T-helper 2 cell (primary cell): ENCODE measurements at regions not wholly inside any gene's neighbourhood (a gene's known extent, or its start where the extent isn't known, plus 50 kb on each side); places are given as distances from the start of the nearest gene placed in this dataset.
"Not testable (repeated sequence)": the region's sequence is repeated elsewhere in the genome, so short reads cannot be mapped to it uniquely, and the experiment has no call there.

Experiments
- DNase-seq, 5 experiments: peaks; one replicate each; pipeline versions ENCODE4 v3.0.0 to v3.0.0-alpha.2; 2012 to 2022

DNA sequence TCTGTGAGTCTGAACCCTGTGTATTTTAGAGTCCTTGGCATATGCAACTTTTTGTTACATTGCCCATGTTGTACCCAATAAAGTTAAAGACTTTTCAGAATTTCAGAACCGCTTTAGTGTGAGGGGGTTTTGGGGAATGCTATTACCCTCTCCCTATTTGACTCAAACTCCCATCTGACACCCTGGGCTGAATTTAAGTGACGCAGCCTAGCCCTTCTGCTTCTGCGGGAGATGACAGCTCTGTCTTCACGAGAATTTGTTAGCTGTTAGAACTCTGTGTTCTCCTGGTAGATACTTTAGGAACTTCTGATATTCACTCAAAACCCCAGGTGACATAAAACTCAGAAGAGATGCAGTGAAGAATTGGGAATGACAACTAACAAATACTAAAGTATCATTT lies 500.6 kb upstream of the ID4 start:
- no peak for DNase-seq

DNA sequence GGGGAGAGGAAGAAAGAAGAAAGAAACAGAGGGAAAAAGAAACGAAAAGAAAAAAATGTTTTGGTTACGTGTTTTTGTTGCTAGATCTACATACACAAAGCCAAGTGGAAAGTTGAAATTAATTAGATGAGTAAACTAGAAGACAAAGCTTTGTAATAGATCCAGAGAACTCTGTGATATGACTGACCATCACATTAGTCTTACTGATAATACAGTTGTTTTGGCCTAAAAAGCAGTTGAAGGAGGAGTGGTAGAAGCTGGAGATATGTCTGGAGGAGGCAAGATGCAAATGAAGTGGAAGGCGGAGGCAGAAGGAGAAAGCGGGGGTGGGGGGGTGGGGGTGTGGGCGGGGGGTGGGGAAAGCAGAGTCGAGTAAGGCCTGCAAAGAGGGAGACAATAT lies 500.1 kb upstream of the ID4 start:
- no peak for DNase-seq

DNA sequence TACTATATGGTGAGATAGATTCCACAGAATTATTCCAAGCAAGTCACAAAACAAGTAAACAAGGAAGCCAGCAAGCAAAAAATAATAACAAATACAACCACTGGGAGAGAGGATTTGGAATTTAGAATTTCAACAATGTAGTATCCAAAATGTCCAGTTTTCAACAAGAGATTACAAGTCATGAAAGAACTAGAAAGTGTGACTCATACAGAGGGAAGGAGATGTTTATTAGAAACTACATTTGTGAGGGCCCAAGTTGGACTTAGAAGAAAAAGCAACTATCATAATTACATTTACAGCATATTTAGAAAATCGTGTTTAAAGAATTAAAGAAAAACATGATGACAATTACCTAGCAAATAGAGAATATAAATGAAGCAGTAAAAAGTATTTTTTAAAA lies 494.6 kb upstream of the ID4 start:
- DNase-seq: no peak

GRCh38 chr6:19349429-19349828 lies 487.7 kb upstream of the ID4 start:
- DNase-seq: no peak

GRCh38 chr6:19354181-19354580 lies 483.0 kb upstream of the ID4 start:
- no peak for DNase-seq

- no peak for DNase-seq
Measured at GRCh38 chr6:19356692-19357091, 480.5 kb upstream of the ID4 start.

DNA sequence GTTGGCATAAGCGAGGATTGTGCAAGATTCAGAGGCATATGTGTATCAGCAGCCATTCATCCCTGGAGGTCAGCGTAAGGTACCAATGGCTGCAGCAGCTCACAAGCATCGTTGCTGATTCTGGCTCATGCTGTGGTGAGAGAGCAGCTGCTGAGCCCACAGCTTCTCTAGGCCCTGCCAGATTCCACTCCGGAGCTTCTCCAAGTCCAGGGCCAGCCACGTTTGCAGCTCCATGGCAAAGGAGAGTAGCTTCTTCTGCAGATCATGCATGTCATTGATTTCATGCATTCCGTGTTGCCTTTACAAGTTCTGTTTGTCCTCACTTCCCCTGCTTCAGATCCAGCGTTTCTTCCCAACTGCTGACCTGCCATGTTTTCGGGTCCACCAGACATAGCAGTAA lies 474.8 kb upstream of the ID4 start:
- no peak for DNase-seq

DNA sequence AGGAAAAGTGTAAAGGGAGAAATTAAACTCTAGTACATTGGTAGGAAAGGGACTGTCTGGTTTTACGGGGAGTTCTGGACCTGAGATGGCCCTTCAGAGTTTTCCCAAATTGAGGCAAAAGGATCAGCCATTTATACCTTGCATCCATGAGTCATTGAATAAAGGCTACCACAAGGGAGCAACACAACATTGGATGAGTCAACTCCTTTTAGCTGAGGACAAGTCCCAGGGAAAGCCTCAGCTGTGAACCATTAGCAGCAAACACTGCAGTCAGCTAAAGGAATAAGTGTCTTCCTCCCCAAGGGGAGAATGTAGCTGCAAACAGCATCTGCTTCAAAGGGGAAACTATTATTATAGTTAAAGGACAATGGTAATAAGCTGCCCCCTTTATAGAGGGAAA lies 468.7 kb upstream of the ID4 start:
- no peak for DNase-seq

- no peak for DNase-seq
Measured at GRCh38 chr6:19369785-19370184, 467.4 kb upstream of the ID4 start.

DNA sequence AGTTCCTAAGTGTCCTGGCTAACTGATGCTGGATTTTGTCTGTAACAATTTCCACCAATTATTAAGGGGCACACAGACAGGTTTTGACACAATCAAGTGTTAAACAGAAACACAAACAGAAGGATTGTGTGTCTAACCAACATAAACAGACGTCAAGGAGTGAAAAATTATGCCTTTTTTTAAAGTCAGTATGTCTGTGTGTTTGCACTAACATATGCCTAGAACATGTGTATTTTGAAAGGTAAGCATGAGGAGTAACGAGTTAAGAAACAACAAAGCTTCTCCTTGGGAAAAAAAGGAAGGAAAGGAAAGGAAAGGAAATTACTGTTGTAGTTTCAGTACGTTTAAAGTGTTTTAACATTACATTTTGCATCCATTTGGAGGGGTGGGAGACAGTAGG lies 466.3 kb upstream of the ID4 start:
- no peak for DNase-seq

- DNase-seq: no peak
Measured at GRCh38 chr6:19375613-19376012, 461.6 kb upstream of the ID4 start.

DNA sequence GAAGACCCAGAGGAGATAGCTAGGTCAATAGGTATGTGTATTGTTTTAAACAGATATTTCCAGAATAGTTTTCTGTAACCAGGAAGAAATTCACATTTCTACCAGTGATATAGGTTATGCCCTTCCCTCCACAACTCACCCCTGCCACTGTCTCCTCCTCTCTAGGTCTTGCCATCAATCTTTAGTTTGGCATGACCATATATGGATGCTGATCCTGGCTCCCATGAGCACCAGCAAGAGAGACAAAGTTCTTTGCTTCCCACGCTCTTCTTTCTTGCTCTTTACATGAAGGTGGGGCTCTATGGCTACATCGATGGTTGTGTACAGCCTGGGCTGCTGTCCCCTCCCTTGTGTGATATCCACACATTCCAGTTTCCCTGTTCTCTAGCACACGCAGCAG lies 459.4 kb upstream of the ID4 start:
- DNase-seq: no peak

DNA sequence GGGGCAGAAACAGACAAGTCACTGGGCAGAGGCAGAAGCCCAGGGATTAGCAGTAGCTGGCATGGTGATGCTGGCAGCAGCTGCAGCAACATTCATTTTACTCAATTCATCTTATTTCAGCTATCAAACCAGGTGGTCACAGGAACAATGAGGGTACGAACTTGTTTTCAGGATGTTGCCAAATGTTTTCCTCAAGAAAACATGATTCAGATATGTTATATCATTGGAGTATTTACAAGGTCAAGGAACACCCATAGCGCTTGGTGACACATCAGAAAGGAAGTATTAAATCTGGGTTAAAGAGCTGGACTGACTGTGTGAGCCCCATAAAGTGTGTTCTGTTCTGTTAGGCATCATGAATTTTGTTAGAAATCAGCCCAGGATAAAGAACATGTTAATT lies 456.9 kb upstream of the ID4 start:
- no peak for DNase-seq

DNA sequence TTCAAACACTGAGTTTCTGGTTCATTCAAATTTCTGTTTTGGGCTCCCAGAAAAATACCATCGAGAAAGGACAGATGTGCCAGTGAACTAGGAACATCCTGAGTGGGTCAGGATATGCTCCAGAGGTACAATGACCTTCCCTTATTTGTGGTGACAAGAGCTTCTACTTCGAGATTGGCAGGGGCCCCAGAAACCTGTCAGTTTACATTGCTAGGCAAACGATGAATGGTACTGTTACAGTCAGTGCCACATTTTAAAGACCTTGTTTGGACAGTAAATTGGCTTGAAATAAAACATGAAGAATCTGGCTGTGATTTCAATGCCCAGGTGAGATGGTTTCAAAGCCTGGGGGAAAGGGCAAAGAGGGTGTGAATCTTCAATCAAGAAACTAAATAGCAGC lies 454.5 kb upstream of the ID4 start:
- DNase-seq: no peak

GRCh38 chr6:19391926-19392325 lies 445.2 kb upstream of the ID4 start:
- DNase-seq: no peak

GRCh38 chr6:19394051-19394450 lies 443.1 kb upstream of the ID4 start:
- no peak for DNase-seq

GRCh38 chr6:19394687-19395086 lies 442.5 kb upstream of the ID4 start:
- no peak for DNase-seq

- DNase-seq: no peak
Measured at GRCh38 chr6:19395316-19395715, 441.9 kb upstream of the ID4 start.

DNA sequence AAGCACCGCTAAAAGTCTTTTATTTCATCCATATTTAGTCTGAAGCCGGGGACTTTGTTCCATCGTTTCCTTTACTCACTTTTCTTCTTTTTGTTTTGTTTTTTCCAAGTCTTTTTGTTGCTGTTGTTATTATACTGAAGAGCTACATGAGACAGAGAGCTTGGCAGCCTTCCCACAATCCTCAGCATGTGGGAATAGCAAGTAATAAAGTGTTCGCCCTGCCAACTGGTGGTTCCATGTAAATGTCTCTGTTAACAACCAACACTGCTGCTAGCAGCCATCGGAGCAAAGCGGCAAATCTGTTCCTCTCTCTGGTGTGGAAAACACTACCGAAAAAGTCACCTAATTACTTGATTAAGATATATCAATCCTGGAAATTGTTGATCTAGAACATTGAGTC lies 437.8 kb upstream of the ID4 start:
- DNase-seq: no peak

DNA sequence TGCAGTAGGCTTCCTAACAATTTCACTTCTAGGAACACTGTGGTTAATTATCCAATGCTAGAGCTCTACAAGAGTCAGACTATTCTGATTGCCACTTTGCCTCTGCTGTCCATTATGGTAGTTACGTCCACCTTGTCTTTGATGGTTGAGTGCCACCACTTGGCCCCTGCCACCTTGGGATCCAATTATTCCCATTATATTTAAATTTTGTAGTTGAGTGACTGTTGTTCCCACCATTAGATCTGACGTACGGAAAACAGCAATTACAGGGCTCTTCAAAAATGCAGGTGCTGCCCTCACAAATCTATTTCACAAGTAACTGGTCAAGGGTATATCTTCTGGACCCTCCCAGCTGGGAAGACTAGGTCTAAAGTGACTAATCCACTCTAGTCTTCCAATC lies 432.3 kb upstream of the ID4 start:
- DNase-seq: not testable (repeated sequence)

GRCh38 chr6:19408331-19408730 lies 428.8 kb upstream of the ID4 start:
- no peak for DNase-seq

GRCh38 chr6:19410481-19410880 lies 426.7 kb upstream of the ID4 start:
- DNase-seq: no peak

DNA sequence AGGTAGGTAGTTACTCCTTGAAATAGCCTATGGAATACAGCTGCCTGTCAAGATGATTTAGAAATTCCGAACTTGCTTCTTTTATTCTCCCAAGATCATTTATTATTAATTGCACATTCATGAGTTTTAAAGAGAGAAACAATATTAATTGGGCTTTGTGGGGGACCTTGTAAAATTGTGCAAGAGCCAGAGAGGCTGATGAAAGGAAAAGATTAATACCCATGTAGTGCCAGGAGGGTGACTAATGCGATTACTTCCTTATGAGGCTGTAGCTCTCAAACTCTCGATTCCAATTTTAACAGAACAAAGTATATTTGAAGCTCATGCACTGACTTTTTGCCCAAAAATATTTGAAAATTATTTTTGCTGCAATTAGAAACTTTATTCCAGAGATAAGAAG lies 423.8 kb upstream of the ID4 start:
- DNase-seq: no peak

DNA sequence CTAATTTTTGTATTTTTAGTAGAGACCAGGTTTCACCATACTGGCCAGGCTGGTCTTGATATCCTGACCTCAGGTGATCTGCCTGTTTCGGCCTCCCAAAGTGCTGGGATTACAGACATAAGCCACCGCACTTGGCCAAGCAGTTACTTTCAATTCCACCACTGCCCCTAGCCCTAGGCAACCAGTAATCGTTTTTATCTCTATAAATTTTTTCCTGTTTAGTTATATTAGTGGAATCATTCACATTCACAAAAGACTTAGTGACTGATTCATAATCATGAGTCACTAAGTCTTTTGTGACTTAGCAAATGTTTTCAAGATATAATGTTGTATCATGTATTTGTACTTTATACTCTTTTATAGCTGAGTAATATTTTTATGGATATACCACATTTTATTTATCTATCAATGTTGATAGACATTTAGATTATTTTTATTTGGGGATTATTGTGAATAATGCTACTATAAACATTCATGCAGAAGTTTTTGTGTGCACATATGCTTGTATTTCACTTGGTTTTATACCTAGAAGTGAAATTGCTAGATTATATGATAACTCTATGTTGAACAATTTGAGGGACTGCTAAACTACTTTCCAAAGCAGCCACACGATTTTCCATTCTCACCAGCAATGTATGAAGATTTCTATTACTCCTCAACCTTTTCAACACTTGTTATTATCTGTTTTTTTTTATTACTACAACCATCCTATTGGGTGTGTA lies 421.4 kb upstream of the ID4 start:
- DNase-seq: no peak

GRCh38 chr6:19416811-19417210 lies 420.4 kb upstream of the ID4 start:
- no peak for DNase-seq

- DNase-seq: no peak
Measured at GRCh38 chr6:19417713-19418112, 419.5 kb upstream of the ID4 start.
